BLaER1 treated with 17β-estradiol and CSF1 and Interleukin-3, amounts not matched to agents 10 nM and 100 nM (cell line): ENCODE measurements at regions not wholly inside any gene's neighbourhood (a gene's known extent, or its start where the extent isn't known, plus 50 kb on each side); places are given as distances from the start of the nearest gene placed in this dataset.

ENCODE experiments used
- H3K27ac ChIP-seq, 11 experiments: shearing (Covaris generic); formaldehyde crosslinking; 2 replicates each; pipeline ENCODE4 v1.8.1; 2022
- H3K27me3 ChIP-seq, 11 experiments: shearing (Covaris generic); formaldehyde crosslinking; 2 replicates each; pipeline ENCODE4 v1.8.1; 2022
- H3K36me3 ChIP-seq, 11 experiments: shearing (Covaris generic); formaldehyde crosslinking; 2 replicates each; pipeline ENCODE4 v1.8.1; 2022
- H3K4me1 ChIP-seq, 10 experiments: shearing (Covaris generic); formaldehyde crosslinking; 2 replicates each; pipeline ENCODE4 v1.8.1; 2022
- H3K4me2 ChIP-seq, 11 experiments: shearing (Covaris generic); formaldehyde crosslinking; 2 replicates each; pipeline ENCODE4 v1.8.1; 2022
- H3K4me3 ChIP-seq, 10 experiments: shearing (Covaris generic); formaldehyde crosslinking; 2 replicates each; pipeline ENCODE4 v1.8.1; 2022
- H3K9ac ChIP-seq, 11 experiments: shearing (Covaris generic); formaldehyde crosslinking; 2 replicates each; pipeline ENCODE4 v1.8.1; 2022
- H3K9me3 ChIP-seq, 11 experiments: shearing (Covaris generic); formaldehyde crosslinking; replicated peaks in 1 of 11; 2 replicates each; pipeline ENCODE4 v1.8.1; 2022
- H4K20me1 ChIP-seq, 11 experiments: shearing (Covaris generic); formaldehyde crosslinking; 2 replicates each; pipeline ENCODE4 v1.8.1; 2022
- Cebpa-rat ChIP-seq, 11 experiments: shearing (Covaris generic); IDR thresholded peaks; 2 replicates each; pipeline ENCODE4 v1.8.1; 2022

DNA sequence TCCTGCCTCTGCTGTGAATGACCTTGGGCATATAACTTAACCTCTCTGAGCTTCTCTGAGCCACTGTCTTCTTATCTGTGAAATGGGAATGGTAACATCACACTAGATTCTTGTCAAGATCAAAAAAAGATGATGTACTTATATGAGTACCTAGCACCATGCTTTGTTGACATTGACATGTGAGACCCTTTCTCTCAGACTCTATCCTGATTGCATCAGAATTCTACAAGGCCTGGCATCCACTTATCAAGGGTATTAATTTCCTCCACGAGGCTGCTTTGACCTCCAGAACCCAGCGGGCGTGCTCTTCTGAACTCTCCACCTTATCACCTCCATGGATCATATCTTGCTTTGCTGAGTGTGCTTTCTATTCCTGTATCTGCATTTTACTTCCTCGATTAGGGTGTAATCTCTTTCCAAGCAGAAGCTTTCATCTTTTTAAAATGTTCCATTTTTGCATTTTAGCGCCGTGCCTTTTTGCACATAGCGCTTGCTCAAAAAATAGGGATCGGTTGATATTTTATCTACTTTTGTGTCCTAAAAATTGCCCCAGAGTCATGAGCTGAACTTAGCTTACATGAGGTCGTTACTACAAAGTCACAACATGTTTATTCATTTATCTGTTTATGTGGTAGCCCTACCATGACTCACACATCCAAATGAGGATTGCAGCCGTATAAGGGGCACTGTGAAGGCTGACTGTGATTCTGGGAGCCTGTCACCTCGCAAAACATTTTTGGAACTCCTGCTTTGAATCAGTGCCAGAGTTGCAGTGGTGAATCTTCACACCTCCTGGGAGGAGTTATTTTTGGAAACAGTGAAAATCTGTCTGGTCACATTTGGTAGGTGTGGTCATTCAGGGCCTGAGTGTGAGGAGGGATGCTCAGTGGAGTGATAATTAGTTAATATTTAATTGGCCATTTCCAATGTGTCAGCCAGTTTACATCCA is 63.2 kb downstream of the IER5 start:
- H3K27ac ChIP-seq: peak overlapping the region in 4 of 11 experiments; percentile 32 to 56 (median 40); a peak in 3 of 22 replicates
- TF ChIP-seq Cebpa-rat (IDR thresholded peaks at IDR 0.05): no peak

DNA sequence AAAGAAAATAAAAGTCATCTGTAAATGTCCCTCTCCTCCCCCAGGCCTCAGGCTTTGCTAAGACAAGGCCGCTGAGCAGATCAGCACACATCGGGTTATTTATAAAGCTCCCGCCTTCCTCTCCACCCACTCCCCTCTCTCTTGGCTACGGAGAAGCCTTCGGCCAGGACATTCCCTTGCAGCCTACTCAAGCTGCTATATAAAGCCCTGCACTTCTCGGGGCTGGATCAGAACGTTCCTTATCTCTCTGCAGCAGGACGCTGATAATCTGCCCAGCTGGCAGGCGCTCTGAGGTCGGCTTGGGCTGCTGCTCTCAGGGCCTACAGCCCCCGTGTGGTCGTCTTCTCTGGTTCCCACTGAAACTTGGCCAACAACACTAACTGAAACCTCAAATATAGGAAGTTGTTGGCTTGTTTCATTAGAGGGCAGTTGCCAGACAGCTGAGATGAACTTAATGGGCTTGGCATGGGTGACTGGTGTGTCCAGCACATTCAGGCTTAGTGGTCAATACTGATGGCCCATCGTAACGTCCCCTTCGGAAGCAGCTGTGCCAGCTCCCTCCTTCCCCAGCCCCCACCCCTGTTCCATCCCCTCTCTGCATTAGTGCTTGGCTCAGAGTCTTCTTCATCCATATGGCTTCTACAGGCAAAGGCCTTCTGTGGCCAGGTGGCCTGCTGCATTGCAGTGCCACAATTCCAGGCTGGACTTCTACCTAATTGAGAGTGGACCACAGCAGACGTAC is 64.6 kb downstream of the IER5 start:
- no peak for TF ChIP-seq Cebpa-rat (IDR thresholded peaks at IDR 0.05)
- peak overlapping the region in 10 of 11 experiments; percentile 13 to 60 (median 44); a peak in 15 of 22 replicates for H3K9ac ChIP-seq
- no peaks in the 10 kb centered on the region; a peak in 1 of 22 replicates for H4K20me1 ChIP-seq
- H3K9me3 ChIP-seq: peaks cover 0 to 15% (median 3%) of the 10 kb centered on the region in 11 experiments; a peak in 7 of 22 replicates
- H3K4me3 ChIP-seq: peak overlapping the region in 1 of 10 experiments; percentile 33; a peak in 2 of 20 replicates
- H3K4me1 ChIP-seq: peaks cover 46 to 59% (median 57%) of the 10 kb centered on the region in 10 experiments
- H3K36me3 ChIP-seq: no peaks in the 10 kb centered on the region
- H3K27ac ChIP-seq: peak overlapping the region in 7 of 11 experiments; percentile 5 to 56 (median 32); a peak in 6 of 22 replicates
- H3K4me2 ChIP-seq: peak overlapping the region; percentile 68 to 88 (median 82)
- H3K27me3 ChIP-seq: no peaks in the 10 kb centered on the region; a peak in 1 of 22 replicates

More for the DNA sequence above, 63.2 kb downstream of the IER5 start:
- Histone ChIP-seq H3K9ac (peak overlapping the region in 2 of 11 experiments; percentile 24 to 44; a peak in 2 of 22 replicates), H3K9me3 (peaks cover 0 to 17% (median 7%) of the 10 kb centered on the region in 11 experiments; a peak in 10 of 22 replicates), H3K4me3 (no peak overlapping the region), H3K27me3 (no peaks in the 10 kb centered on the region; a peak in 1 of 22 replicates), H3K4me2 (peak overlapping the region; percentile 68 to 88 (median 82)), H4K20me1 (no peaks in the 10 kb centered on the region; a peak in 1 of 22 replicates), H3K4me1 (peaks cover 46 to 61% (median 58%) of the 10 kb centered on the region in 10 experiments), H3K36me3 (no peaks in the 10 kb centered on the region)

GRCh38 chr1:181153634-181153961 is 65.1 kb downstream of the IER5 start:
- H3K36me3 ChIP-seq: no peaks in the 10 kb centered on the region
- H3K27ac ChIP-seq: no peak overlapping the region
- H3K27me3 ChIP-seq: no peaks in the 10 kb centered on the region; a peak in 1 of 22 replicates
- H4K20me1 ChIP-seq: no peaks in the 10 kb centered on the region; a peak in 1 of 22 replicates
- H3K9me3 ChIP-seq: peaks cover 0 to 15% (median 3%) of the 10 kb centered on the region in 11 experiments; a peak in 7 of 22 replicates
- peak overlapping the region; percentile 68 to 88 (median 82) for H3K4me2 ChIP-seq
- no peak overlapping the region for H3K4me3 ChIP-seq
- no peak for TF ChIP-seq Cebpa-rat (IDR thresholded peaks at IDR 0.05)
- no peak overlapping the region for H3K9ac ChIP-seq
- H3K4me1 ChIP-seq: peaks cover 46 to 57% (median 55%) of the 10 kb centered on the region in 10 experiments

DNA sequence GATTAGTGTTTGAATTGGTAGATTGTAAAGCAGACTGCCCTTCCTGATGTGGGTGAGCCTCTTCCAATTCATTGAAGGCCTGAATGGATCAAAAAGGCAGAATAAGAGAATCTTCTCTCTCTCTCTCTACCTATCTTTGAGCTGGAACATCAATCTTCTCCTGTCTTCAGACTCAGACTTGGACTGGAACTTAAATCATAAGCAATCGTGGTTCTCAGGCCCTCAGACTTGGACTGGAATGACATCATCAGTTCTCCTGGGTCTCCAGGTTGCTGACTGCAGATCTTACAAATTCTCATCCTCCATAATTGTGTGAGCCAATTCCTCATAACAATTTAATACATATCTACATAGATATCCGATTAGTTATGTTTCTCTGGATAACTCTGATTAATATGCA is 66.8 kb downstream of the IER5 start:
- H3K27me3 ChIP-seq: peaks cover 0 to 7% (median 0%) of the 10 kb centered on the region in 11 experiments; a peak in 3 of 22 replicates
- H3K9me3 ChIP-seq: peaks cover 0 to 15% (median 3%) of the 10 kb centered on the region in 11 experiments; a peak in 7 of 22 replicates
- no peak overlapping the region for H3K4me3 ChIP-seq
- no peaks in the 10 kb centered on the region; a peak in 1 of 22 replicates for H4K20me1 ChIP-seq
- peaks cover 42 to 54% (median 52%) of the 10 kb centered on the region in 10 experiments for H3K4me1 ChIP-seq
- no peak overlapping the region for H3K4me2 ChIP-seq
- no peak overlapping the region for H3K9ac ChIP-seq
- no peak for TF ChIP-seq Cebpa-rat (IDR thresholded peaks at IDR 0.05)
- no peaks in the 10 kb centered on the region for H3K36me3 ChIP-seq
- no peak overlapping the region for H3K27ac ChIP-seq

GRCh38 chr1:181159451-181160140 is 71.1 kb downstream of the IER5 start:
- Histone ChIP-seq H3K4me3 (no peak overlapping the region), H3K4me2 (peak overlapping the region; percentile 8 to 83 (median 66); a peak in 20 of 22 replicates), H3K4me1 (peaks cover 11 to 18% (median 16%) of the 10 kb centered on the region in 10 experiments; a peak in 19 of 20 replicates), H3K9me3 (peaks cover 27 to 45% (median 33%) of the 10 kb centered on the region in 11 experiments), H3K36me3 (0 out of 22 replicates have a peak, but pooled peaks cover 0 to 4% (median 0%) of the 10 kb centered on the region in 11 experiments), H3K27me3 (peaks cover 0 to 7% (median 0%) of the 10 kb centered on the region in 11 experiments; a peak in 2 of 22 replicates), H4K20me1 (no peaks in the 10 kb centered on the region), H3K27ac (no peak overlapping the region), H3K9ac (no peak overlapping the region)
- TF ChIP-seq Cebpa-rat (IDR thresholded peaks at IDR 0.05): no peak

- no peak for TF ChIP-seq Cebpa-rat (IDR thresholded peaks at IDR 0.05)
- peak overlapping the region in 1 of 11 experiments; percentile 56; a peak in 1 of 22 replicates for H3K4me2 ChIP-seq
- H3K27ac ChIP-seq: no peak overlapping the region
Measured at GRCh38 chr1:181160322-181160721, 71.8 kb downstream of the IER5 start.

DNA sequence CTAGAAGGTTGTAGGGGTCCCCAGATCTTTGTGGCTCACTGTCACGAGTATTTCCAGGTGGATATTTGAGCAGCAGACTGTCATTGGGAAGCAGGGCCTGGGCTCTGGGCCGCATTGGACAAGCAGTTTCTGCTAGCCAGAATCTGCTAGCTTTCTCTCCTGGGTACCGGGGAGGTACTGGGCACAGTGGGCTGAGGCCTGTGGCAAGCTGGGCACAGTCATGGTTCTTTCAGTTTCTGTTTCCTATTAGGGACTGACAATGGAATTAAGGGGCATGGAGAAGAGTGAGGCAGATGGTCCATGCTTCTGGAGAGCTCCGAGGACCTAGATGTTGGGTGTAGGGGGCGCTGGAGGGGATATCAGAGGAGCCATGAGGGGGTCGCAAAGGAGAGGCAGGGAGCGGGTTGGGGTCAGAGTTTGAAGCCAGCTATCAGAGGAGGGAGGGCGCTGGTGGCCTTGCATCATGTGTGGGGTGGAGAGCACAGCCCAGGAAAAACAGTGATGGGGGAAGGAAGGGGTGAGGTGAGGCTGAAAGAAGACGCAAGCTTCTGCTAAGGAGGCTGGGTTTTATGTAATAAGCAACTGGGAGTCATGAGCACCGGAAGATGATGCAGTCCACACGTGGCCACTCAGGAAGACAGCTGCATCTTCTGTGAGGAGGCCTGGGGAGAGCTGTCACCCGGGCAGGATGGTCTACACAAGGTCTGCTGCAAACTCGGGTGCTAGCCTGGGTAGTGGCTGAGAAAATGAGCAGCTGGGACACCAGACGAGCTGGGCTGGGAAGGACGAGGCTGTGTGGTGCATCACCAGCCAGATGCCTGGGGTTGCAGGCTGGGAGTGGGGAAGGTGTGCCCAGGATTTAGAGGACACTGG is 72.7 kb downstream of the IER5 start:
- Histone ChIP-seq H4K20me1 (no peaks in the 10 kb centered on the region), H3K4me3 (no peak overlapping the region), H3K4me2 (no peak overlapping the region), H3K27me3 (peaks cover 0 to 7% (median 0%) of the 10 kb centered on the region in 11 experiments; a peak in 2 of 22 replicates), H3K9me3 (peaks cover 34 to 51% (median 37%) of the 10 kb centered on the region in 11 experiments), H3K36me3 (0 out of 22 replicates have a peak, but pooled peaks cover 0 to 4% (median 0%) of the 10 kb centered on the region in 11 experiments), H3K27ac (no peak overlapping the region), H3K4me1 (peaks cover 11 to 18% (median 16%) of the 10 kb centered on the region in 10 experiments; a peak in 19 of 20 replicates), H3K9ac (no peak overlapping the region)
- no peak for TF ChIP-seq Cebpa-rat (IDR thresholded peaks at IDR 0.05)

More at GRCh38 chr1:181160322-181160721, 71.8 kb downstream of the IER5 start:
- H3K9me3 ChIP-seq: peaks cover 34 to 47% (median 37%) of the 10 kb centered on the region in 11 experiments
- no peak overlapping the region for H3K4me3 ChIP-seq
- H4K20me1 ChIP-seq: no peaks in the 10 kb centered on the region
- H3K36me3 ChIP-seq: 0 out of 22 replicates have a peak, but pooled peaks cover 0 to 4% (median 0%) of the 10 kb centered on the region in 11 experiments
- H3K4me1 ChIP-seq: peaks cover 11 to 18% (median 16%) of the 10 kb centered on the region in 10 experiments; a peak in 19 of 20 replicates
- peaks cover 0 to 7% (median 0%) of the 10 kb centered on the region in 11 experiments; a peak in 2 of 22 replicates for H3K27me3 ChIP-seq
- H3K9ac ChIP-seq: no peak overlapping the region
